Progenitor cell of endocrine pancreas (in vitro differentiated cells): ENCODE measurements at regions not wholly inside any gene's neighbourhood (a gene's known extent, or its start where the extent isn't known, plus 50 kb on each side); places are given as distances from the start of the nearest gene placed in this dataset.

Experiments used
- DNase-seq: peaks from one replicate; pipeline ENCODE4 v3.0.0; 2021; ENCODE audit warnings: low spot score; ENCODE audit not compliant: unreplicated experiment
- H3K27ac Mint-ChIP-seq: 2 replicates; pipeline ENCODE4 v1.8.0; 2021; ENCODE audit warnings: mild to moderate bottlenecking, moderate library complexity, mixed read lengths
- H3K27me3 Mint-ChIP-seq: 2 replicates; pipeline ENCODE4 v1.8.0; 2021; ENCODE audit warnings: mixed read lengths
- H3K36me3 Mint-ChIP-seq: 2 replicates; pipeline ENCODE4 v1.8.0; 2022; ENCODE audit warnings: mixed read lengths; ENCODE audit not compliant: insufficient read depth
- H3K4me1 Mint-ChIP-seq: 2 replicates; pipeline ENCODE4 v1.8.0; 2021; ENCODE audit warnings: low read depth, mixed read lengths
- H3K4me3 Mint-ChIP-seq: 2 replicates; pipeline ENCODE4 v1.8.0; 2021; ENCODE audit warnings: low read depth, mild to moderate bottlenecking, moderate library complexity, mixed read lengths
- H3K9me3 Mint-ChIP-seq: 2 replicates; pipeline ENCODE4 v1.8.0; 2021; ENCODE audit warnings: low read depth, mixed read lengths
- TF ChIP-seq, protein P1 (sequence below): fragments of 200-600 bp; sonication (generic); IDR thresholded peaks from one replicate; pipeline ENCODE4 v1.5.0; 2021; ENCODE audit warnings: antibody characterized with exemption, mild to moderate bottlenecking; ENCODE audit not compliant: unreplicated experiment

DNA sequence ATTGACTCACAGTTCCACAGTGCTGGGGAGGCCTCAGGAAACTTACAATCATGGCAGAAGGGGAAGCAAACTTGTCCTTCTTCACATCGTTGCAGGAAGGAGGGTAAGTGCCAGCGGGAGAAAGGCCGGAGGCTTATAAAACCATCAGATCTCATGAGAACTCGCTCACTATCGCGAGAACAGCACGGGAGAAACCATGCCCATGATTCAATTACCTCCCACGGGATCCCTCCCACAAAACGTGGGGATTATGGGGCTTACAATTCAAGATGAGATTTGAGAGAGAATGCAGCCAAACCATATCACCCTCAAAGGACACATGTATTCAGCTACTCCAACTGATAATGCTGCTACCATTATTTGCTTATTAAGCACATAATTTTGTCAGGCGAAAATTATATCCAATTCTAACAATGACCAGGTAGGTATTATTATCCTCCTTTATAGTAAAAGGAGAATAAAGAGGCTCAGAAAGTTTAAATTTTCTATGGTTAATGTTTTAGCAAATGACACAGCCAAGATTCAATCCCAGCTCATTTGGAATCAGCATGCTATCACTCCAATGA lies 327.2 kb upstream of the CDIN1 start:
- Mint-ChIP-seq H3K4me3 (no peak overlapping the region), H3K9me3 (no peaks in the 10 kb centered on the region), H3K4me1 (no peaks in the 10 kb centered on the region), H3K27ac (no peak overlapping the region), H3K36me3 (no peaks in the 10 kb centered on the region), H3K27me3 (no peaks in the 10 kb centered on the region)
- DNase-seq = no peak
- TF ChIP-seq, protein P1, sequence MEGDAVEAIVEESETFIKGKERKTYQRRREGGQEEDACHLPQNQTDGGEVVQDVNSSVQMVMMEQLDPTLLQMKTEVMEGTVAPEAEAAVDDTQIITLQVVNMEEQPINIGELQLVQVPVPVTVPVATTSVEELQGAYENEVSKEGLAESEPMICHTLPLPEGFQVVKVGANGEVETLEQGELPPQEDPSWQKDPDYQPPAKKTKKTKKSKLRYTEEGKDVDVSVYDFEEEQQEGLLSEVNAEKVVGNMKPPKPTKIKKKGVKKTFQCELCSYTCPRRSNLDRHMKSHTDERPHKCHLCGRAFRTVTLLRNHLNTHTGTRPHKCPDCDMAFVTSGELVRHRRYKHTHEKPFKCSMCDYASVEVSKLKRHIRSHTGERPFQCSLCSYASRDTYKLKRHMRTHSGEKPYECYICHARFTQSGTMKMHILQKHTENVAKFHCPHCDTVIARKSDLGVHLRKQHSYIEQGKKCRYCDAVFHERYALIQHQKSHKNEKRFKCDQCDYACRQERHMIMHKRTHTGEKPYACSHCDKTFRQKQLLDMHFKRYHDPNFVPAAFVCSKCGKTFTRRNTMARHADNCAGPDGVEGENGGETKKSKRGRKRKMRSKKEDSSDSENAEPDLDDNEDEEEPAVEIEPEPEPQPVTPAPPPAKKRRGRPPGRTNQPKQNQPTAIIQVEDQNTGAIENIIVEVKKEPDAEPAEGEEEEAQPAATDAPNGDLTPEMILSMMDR = no peak

DNA sequence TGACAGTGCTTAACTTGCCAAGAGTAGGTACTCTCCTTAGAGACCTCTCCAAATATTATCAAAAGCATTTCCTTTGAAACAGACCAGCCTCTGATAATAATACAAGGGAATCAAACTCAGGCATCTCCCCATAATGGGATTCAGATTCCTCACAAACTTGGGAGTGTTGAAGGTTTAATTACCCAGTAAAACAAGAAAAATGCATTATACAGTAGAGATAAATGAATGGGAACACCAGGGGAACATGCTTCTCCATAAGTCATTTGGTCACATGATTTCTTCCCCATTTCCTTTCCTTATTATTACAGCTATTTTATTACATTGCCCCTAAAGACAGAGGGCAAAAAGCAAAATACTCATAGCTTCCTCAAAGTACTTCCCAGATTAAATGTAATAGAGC lies 325.0 kb upstream of the CDIN1 start:
- DNase-seq = no peak
- no peak overlapping the region for H3K27ac Mint-ChIP-seq
- no peaks in the 10 kb centered on the region for H3K4me1 Mint-ChIP-seq
- no peak overlapping the region for H3K4me3 Mint-ChIP-seq
- TF ChIP-seq, protein P1 = no peak
- no peaks in the 10 kb centered on the region for H3K27me3 Mint-ChIP-seq
- H3K9me3 Mint-ChIP-seq = peaks cover 3% of the 10 kb centered on the region
- no peaks in the 10 kb centered on the region for H3K36me3 Mint-ChIP-seq

DNA sequence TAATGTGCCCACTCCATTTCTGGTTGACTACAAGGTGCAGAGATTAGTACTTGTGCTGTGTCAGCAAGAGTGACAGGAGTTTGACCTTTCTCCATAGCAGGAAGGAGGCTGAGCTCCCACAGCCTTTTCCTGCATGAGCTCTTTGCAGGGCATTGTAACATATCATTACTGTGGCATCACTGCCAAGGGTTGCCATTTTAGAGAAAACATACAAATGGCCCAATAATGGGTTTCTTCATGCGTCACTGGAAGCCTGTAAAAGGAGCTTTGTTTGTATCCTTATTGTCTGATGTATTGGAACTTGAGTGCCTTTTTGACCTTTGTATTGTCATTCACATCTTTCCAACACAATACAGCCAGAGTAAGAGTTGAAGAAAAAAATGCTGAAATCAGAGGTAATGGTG lies 323.0 kb upstream of the CDIN1 start:
- Mint-ChIP-seq H3K36me3 (no peaks in the 10 kb centered on the region), H3K9me3 (peaks cover 3% of the 10 kb centered on the region), H3K27me3 (no peaks in the 10 kb centered on the region), H3K4me1 (no peaks in the 10 kb centered on the region), H3K27ac (no peak overlapping the region), H3K4me3 (no peak overlapping the region)
- DNase-seq = no peak
- TF ChIP-seq, protein P1 = no peak

GRCh38 chr15:36263666-36264065 lies 315.8 kb upstream of the CDIN1 start:
- H3K27ac Mint-ChIP-seq = no peak overlapping the region
- TF ChIP-seq, protein P1 = no peak
- H3K36me3 Mint-ChIP-seq = no peaks in the 10 kb centered on the region
- H3K4me3 Mint-ChIP-seq = no peak overlapping the region
- DNase-seq = no peak
- no peaks in the 10 kb centered on the region for H3K9me3 Mint-ChIP-seq
- H3K27me3 Mint-ChIP-seq = no peaks in the 10 kb centered on the region
- H3K4me1 Mint-ChIP-seq = no peaks in the 10 kb centered on the region

- H3K4me1 Mint-ChIP-seq = no peaks in the 10 kb centered on the region
- TF ChIP-seq, protein P1 = no peak
- H3K36me3 Mint-ChIP-seq = no peaks in the 10 kb centered on the region
- H3K27ac Mint-ChIP-seq = no peak overlapping the region
- no peaks in the 10 kb centered on the region for H3K27me3 Mint-ChIP-seq
- no peaks in the 10 kb centered on the region for H3K9me3 Mint-ChIP-seq
- no peak for DNase-seq
- no peak overlapping the region for H3K4me3 Mint-ChIP-seq
These were observed 314.0 kb upstream of the CDIN1 start for GRCh38 chr15:36265422-36265821.
